MM.1S (cell line): ENCODE measurements at regions not wholly inside any gene's neighbourhood (a gene's known extent, or its start where the extent isn't known, plus 50 kb on each side); places are given as distances from the start of the nearest gene placed in this dataset.

Experiments used
- CTCF ChIP-seq: fragments of 300-600 bp; sonication (generic); IDR thresholded peaks from 2 replicates; pipeline ENCODE4 v1.5.1; 2016; ENCODE audit warnings: antibody characterized with exemption, low read length, mixed read lengths
- EZH2 ChIP-seq: fragments of 300-600 bp; sonication (generic); optimal IDR thresholded peaks from 2 replicates; pipeline ENCODE3; 2017; ENCODE audit warnings: low read depth, mild to moderate bottlenecking, antibody characterized with exemption, low read length, mixed read lengths
- EZH2phosphoT487 ChIP-seq: fragments of 300-600 bp; sonication (generic); IDR thresholded peaks from 2 replicates; pipeline ENCODE4 v1.6.1; 2018; ENCODE audit warnings: antibody characterized with exemption, low read length

DNA sequence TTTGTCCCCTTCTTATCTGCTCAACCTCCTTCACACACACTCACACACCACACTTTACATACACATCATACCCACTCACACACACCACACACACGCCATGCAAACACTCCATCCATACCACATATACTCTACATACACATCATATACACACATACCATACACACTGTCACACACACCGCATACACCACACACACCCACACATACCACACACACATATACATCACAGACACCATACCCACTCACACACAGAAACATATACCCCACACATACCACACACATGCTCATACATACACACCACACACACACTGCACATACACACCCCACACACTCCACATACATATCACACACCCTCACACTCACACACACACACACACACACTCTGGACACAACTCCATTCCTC lies 54.3 kb upstream of the ACP3 start:
- TF ChIP-seq CTCF (no peak), EZH2phosphoT487 (no peak), EZH2 (no peak)
